ENCODE measurements at regions not wholly inside any gene's neighbourhood (a gene's known extent, or its start where the extent isn't known, plus 50 kb on each side); places are given as distances from the start of the nearest gene placed in this dataset.

DNA sequence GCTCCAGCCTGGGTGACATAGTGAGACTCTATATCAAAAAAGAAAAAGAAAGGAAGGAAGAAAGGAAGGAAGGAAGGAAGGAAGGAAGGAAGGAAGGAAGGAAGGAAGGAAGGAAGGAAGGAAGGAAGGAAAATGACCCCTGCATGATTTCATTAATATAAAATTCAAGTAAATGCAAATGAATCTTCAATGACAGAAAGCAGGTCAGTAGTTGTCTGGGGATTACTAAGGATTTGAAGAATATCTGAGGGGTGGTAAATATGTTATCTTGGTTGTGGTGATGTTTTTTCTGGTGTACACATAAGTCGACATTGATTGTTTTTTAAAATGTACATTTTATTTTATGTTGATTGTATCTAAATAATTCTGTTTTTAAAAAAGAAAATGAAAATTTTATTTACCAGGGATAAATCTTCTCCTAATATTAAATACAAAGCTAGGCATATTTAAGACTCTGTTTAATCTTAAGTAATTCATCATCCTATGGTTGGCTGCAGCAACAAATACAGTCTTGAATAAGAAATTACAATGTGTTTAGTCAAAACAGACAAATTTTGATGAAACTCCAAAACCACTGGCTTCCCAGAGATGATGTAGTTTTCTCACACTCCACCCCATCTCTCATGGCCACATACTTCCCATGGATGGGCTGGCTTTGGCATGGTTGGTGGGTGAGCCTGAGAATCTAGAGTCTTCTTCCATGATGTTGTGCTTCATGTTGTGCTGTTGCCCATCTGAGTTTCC, 314.7 kb upstream of the REG3G start:
- no peak for TF ChIP-seq CTCF (conservative IDR thresholded peaks at IDR 0.05)
- no peak for TF ChIP-seq ZFX (IDR thresholded peaks at IDR 0.05)
